H9 (cell line): ENCODE measurements at regions not wholly inside any gene's neighbourhood (a gene's known extent, or its start where the extent isn't known, plus 50 kb on each side); places are given as distances from the start of the nearest gene placed in this dataset.
"Not testable (repeated sequence)": the region's sequence is repeated elsewhere in the genome, so short reads cannot be mapped to it uniquely, and the experiment has no call there.

ENCODE experiments used
- DNase-seq: peaks from one replicate; pipeline ENCODE4 v3.0.0-alpha.2; 2017
- H2AFZ ChIP-seq: one replicate; pipeline ENCODE4 v1.6.1; 2013; ENCODE audit warnings: mild to moderate bottlenecking, low read length, control low read depth, moderate library complexity
- H2AK5ac ChIP-seq: 2 replicates; pipeline ENCODE4 v1.6.1; 2013; ENCODE audit warnings: low read length, control low read depth, mixed read lengths; ENCODE audit not compliant: insufficient read length
- H2BK120ac ChIP-seq: one replicate; pipeline ENCODE4 v1.6.1; 2013; ENCODE audit warnings: low read depth, mild to moderate bottlenecking, low read length, control low read depth, inconsistent platforms; ENCODE audit not compliant: poor library complexity, severe bottlenecking
- H2BK12ac ChIP-seq: 2 replicates; pipeline ENCODE4 v1.6.1; 2013; ENCODE audit warnings: low read length, control low read depth, mixed read lengths, low read depth; ENCODE audit not compliant: insufficient read length
- H2BK15ac ChIP-seq: 2 replicates; pipeline ENCODE4 v1.6.1; 2013; ENCODE audit warnings: low read depth, low read length, control low read depth
- H2BK20ac ChIP-seq: one replicate; pipeline ENCODE4 v1.6.1; 2013; ENCODE audit warnings: low read depth, mild to moderate bottlenecking, low read length, control low read depth, inconsistent platforms; ENCODE audit not compliant: poor library complexity, severe bottlenecking
- H2BK5ac ChIP-seq: 2 replicates; pipeline ENCODE4 v1.6.1; 2013; ENCODE audit warnings: low read length, control low read depth, mixed read lengths; ENCODE audit not compliant: insufficient read length
- H3K14ac ChIP-seq: 2 replicates; pipeline ENCODE4 v1.6.1; 2013; ENCODE audit warnings: low read length, control low read depth; ENCODE audit not compliant: insufficient read depth
- H3K18ac ChIP-seq: 2 replicates; pipeline ENCODE4 v1.6.1; 2013; ENCODE audit warnings: low read depth, mild to moderate bottlenecking, mixed read lengths, low read length, control low read depth; ENCODE audit not compliant: insufficient read length
- H3K23ac ChIP-seq: 2 replicates; pipeline ENCODE4 v1.6.1; 2013; ENCODE audit warnings: low read length, control low read depth, mixed read lengths, low read depth; ENCODE audit not compliant: insufficient read length
- H3K23me2 ChIP-seq: 2 replicates; pipeline ENCODE4 v1.6.1; 2013; ENCODE audit warnings: low read depth, mild to moderate bottlenecking, mixed read lengths, low read length, control low read depth; ENCODE audit not compliant: insufficient read length, poor library complexity, severe bottlenecking
- H3K27ac ChIP-seq: 2 replicates; pipeline ENCODE4 v1.5.1; 2013; ENCODE audit warnings: low read length, control low read depth, mixed read lengths, low read depth; ENCODE audit not compliant: insufficient read length
- H3K27me3 ChIP-seq: 2 replicates; pipeline ENCODE4 v1.6.1; 2013; ENCODE audit warnings: low read length, control low read depth, inconsistent platforms; ENCODE audit not compliant: insufficient read depth
- H3K4ac ChIP-seq: 2 replicates; pipeline ENCODE4 v1.6.1; 2013; ENCODE audit warnings: low read depth, mild to moderate bottlenecking, control low read depth, inconsistent platforms, low read length, moderate library complexity
- H3K4me1 ChIP-seq: 2 replicates; pipeline ENCODE4 v1.6.1; 2013; ENCODE audit warnings: low read length, control low read depth, inconsistent platforms; ENCODE audit not compliant: insufficient read depth
- H3K4me2 ChIP-seq: 2 replicates; pipeline ENCODE4 v1.6.1; 2013; ENCODE audit warnings: low read length, control low read depth, mixed read lengths; ENCODE audit not compliant: insufficient read length, insufficient read depth
- H3K56ac ChIP-seq: 2 replicates; pipeline ENCODE4 v1.6.1; 2013; ENCODE audit warnings: low read depth, mild to moderate bottlenecking, mixed read lengths, low read length, control low read depth; ENCODE audit not compliant: insufficient read length
- H3K79me1 ChIP-seq: 2 replicates; pipeline ENCODE4 v1.6.1; 2013; ENCODE audit warnings: low read depth, mild to moderate bottlenecking, moderate library complexity, low read length, control low read depth, inconsistent platforms; ENCODE audit not compliant: insufficient read depth, poor library complexity, severe bottlenecking
- H3K79me2 ChIP-seq: 2 replicates; pipeline ENCODE4 v1.6.1; 2013; ENCODE audit warnings: low read length, control low read depth, inconsistent platforms; ENCODE audit not compliant: insufficient read depth
- H3K9ac ChIP-seq: 2 replicates; pipeline ENCODE4 v1.6.1; 2013; ENCODE audit warnings: low read length, control low read depth, mixed read lengths; ENCODE audit not compliant: insufficient read length; ENCODE audit errors: extremely low read depth
- H3K9me3 ChIP-seq: one replicate; pipeline ENCODE4 v1.6.1; 2013; ENCODE audit warnings: low read depth, low read length, inconsistent platforms; ENCODE audit not compliant: control insufficient read depth
- H3T11ph ChIP-seq: one replicate; pipeline ENCODE4 v1.6.1; 2013; ENCODE audit warnings: mild to moderate bottlenecking, low read length, control low read depth, inconsistent platforms
- H4K20me1 ChIP-seq: one replicate; pipeline ENCODE4 v1.6.1; 2013; ENCODE audit not compliant: control insufficient read depth, insufficient read length, insufficient read depth
- H4K5ac ChIP-seq: 2 replicates; pipeline ENCODE4 v1.6.1; 2013; ENCODE audit warnings: low read depth, mild to moderate bottlenecking, mixed read lengths, low read length, control low read depth; ENCODE audit not compliant: insufficient read length
- H4K8ac ChIP-seq: replicated peaks from 2 replicates; pipeline ENCODE4 v1.6.1; 2013; ENCODE audit warnings: low read length, control low read depth, mixed read lengths, low read depth; ENCODE audit not compliant: insufficient read length
- H4K91ac ChIP-seq: 2 replicates; pipeline ENCODE4 v1.6.1; 2013; ENCODE audit warnings: low read depth, mild to moderate bottlenecking, moderate library complexity, mixed read lengths, low read length, control low read depth; ENCODE audit not compliant: insufficient read length
- H3K27ac Mint-ChIP-seq, 3 experiments: 2 replicates in 2 of 3; 3 replicates in 1 of 3; pipeline ENCODE4 v1.8.0; 2020 to 2021; ENCODE audit warnings: mixed read lengths in 3 of 3, mild to moderate bottlenecking in 1 of 3, moderate library complexity in 1 of 3
- H3K27me3 Mint-ChIP-seq: 2 replicates; pipeline ENCODE4 v1.8.0; 2021; ENCODE audit warnings: low read depth, mild to moderate bottlenecking, moderate library complexity, mixed read lengths
- H3K36me3 Mint-ChIP-seq, 3 experiments: 2 replicates in 2 of 3; 3 replicates in 1 of 3; pipeline ENCODE4 v1.8.0; 2020 to 2021; ENCODE audit warnings: low read depth in 3 of 3, mixed read lengths in 3 of 3; ENCODE audit not compliant: insufficient read depth in 1 of 3
- H3K4me1 Mint-ChIP-seq, 2 experiments: 2 replicates each; pipeline ENCODE4 v1.8.0; 2020; ENCODE audit warnings: mixed read lengths in 2 of 2
- H3K4me3 Mint-ChIP-seq, 2 experiments: 2 replicates in 1 of 2; 3 replicates in 1 of 2; pipeline ENCODE4 v1.8.0; 2020 to 2021; ENCODE audit warnings: mild to moderate bottlenecking in 2 of 2, mixed read lengths in 2 of 2, moderate library complexity in 1 of 2
- H3K9me3 Mint-ChIP-seq, 2 experiments: 2 replicates in 1 of 2; 3 replicates in 1 of 2; pipeline ENCODE4 v1.8.0; 2020; ENCODE audit warnings: mild to moderate bottlenecking in 2 of 2, mixed read lengths in 2 of 2, moderate library complexity in 1 of 2
- CTCF ChIP-seq: fragments of 200-600 bp; sonication (generic); conservative IDR thresholded peaks from 3 replicates; pipeline ENCODE4 v1.8.0; 2021; ENCODE audit warnings: antibody characterized with exemption, mild to moderate bottlenecking
- WGBS: extraction: QIAGEN DNeasy Blood & Tissue Kit; methylation state at CpG from one replicate; pipeline ENCODE4 v1.1.7; 2013; ENCODE audit warnings: missing lambda C conversion rate, low lambda C conversion rate, mixed read lengths; ENCODE audit not compliant: insufficient read length; ENCODE audit errors: extremely low coverage; 5-methylcytosine and 5-hydroxymethylcytosine counted together

GRCh38 chr14:51465486-51465885, 186.2 kb upstream of the FRMD6 start:
- H3K4me3 Mint-ChIP-seq = no peak overlapping the region
- no CpG with 5 or more reads among the region's 1 CpG for WGBS
- no peak overlapping the region for H3K4me2 ChIP-seq

GRCh38 chr14:51467392-51467791, 184.3 kb upstream of the FRMD6 start:
- Mint-ChIP-seq H3K9me3 (peaks cover 15 to 22% of the 10 kb centered on the region in 2 experiments), H3K36me3 (peaks cover 5 to 23% (median 10%) of the 10 kb centered on the region in 3 experiments; a peak in 6 of 7 replicates)
- not testable (repeated sequence) for H3K27ac ChIP-seq, H3K27ac Mint-ChIP-seq, H3K4me3 Mint-ChIP-seq, H4K5ac ChIP-seq, H3K14ac ChIP-seq, H2AFZ ChIP-seq, H3K9me3 ChIP-seq, H2BK20ac ChIP-seq, H3K79me1 ChIP-seq, H3K4me1 ChIP-seq, H3K27me3 ChIP-seq, H3K9ac ChIP-seq, H3K4me2 ChIP-seq, H2AK5ac ChIP-seq, DNase-seq, H4K20me1 ChIP-seq, H4K91ac ChIP-seq, H2BK5ac ChIP-seq, H3K79me2 ChIP-seq, H2BK120ac ChIP-seq, H3K56ac ChIP-seq, H3K18ac ChIP-seq, H2BK15ac ChIP-seq, H2BK12ac ChIP-seq, H3K4me1 Mint-ChIP-seq, H3K4ac ChIP-seq, H3K23ac ChIP-seq, H3K23me2 ChIP-seq, H3K27me3 Mint-ChIP-seq, H4K8ac ChIP-seq, H3T11ph ChIP-seq
- WGBS = no CpG with 5 or more reads among the region's 23 CpGs

More at GRCh38 chr14:51465486-51465885, 186.2 kb upstream of the FRMD6 start:
- H4K91ac ChIP-seq = no peak overlapping the region
- H4K8ac ChIP-seq = no peak overlapping the region
- H2BK20ac ChIP-seq = no peak overlapping the region
- Mint-ChIP-seq H3K4me1 (peaks cover 2 to 5% of the 10 kb centered on the region in 2 experiments; a peak in 3 of 4 replicates), H3K36me3 (peaks cover 5 to 17% (median 10%) of the 10 kb centered on the region in 3 experiments; a peak in 6 of 7 replicates), H3K9me3 (peaks cover 15 to 18% of the 10 kb centered on the region in 2 experiments), H3K27ac (no peak overlapping the region), H3K27me3 (no peaks in the 10 kb centered on the region; the same call in 1 of the 2 replicates)
- no peaks in the 10 kb centered on the region for H3K79me2 ChIP-seq
- no peaks in the 10 kb centered on the region for H3K4me1 ChIP-seq
- H3K56ac ChIP-seq = no peak overlapping the region
- no peak overlapping the region for H3K18ac ChIP-seq
- H3K79me1 ChIP-seq = no peaks in the 10 kb centered on the region
- no peak overlapping the region for H3T11ph ChIP-seq
- H3K23ac ChIP-seq = no peak overlapping the region
- H2AFZ ChIP-seq = no peak overlapping the region
- TF ChIP-seq CTCF = no peak
- no peak overlapping the region for H3K9ac ChIP-seq
- H3K27ac ChIP-seq = no peak overlapping the region
- H3K14ac ChIP-seq = no peak overlapping the region
- H3K23me2 ChIP-seq = no peaks in the 10 kb centered on the region
- no peak overlapping the region for H4K5ac ChIP-seq
- H2BK120ac ChIP-seq = no peak overlapping the region
- DNase-seq = no peak
- no peak overlapping the region for H2BK5ac ChIP-seq
- H3K27me3 ChIP-seq = no peaks in the 10 kb centered on the region
- no peak overlapping the region for H2BK12ac ChIP-seq
- no peak overlapping the region for H3K4ac ChIP-seq
- no peaks in the 10 kb centered on the region for H3K9me3 ChIP-seq
- no peaks in the 10 kb centered on the region for H4K20me1 ChIP-seq
- H2AK5ac ChIP-seq = no peak overlapping the region
- no peak overlapping the region for H2BK15ac ChIP-seq
